T-helper 1 cell treated with Interleukin-12 subunit alpha and Interleukin-12 subunit beta and Interleukin-4 antibody, amounts not matched to agents 30 μg/mL and 1 μg/mL, for 36 hours (primary cell): ENCODE measurements at regions not wholly inside any gene's neighbourhood (a gene's known extent, or its start where the extent isn't known, plus 50 kb on each side); places are given as distances from the start of the nearest gene placed in this dataset.

ENCODE experiments used
- H3K27ac Mint-ChIP-seq: one replicate; pipeline ENCODE4 v1.8.0; 2021; ENCODE audit warnings: mild to moderate bottlenecking, mixed read lengths
- H3K27me3 Mint-ChIP-seq: one replicate; pipeline ENCODE4 v1.8.0; 2021; ENCODE audit warnings: low read depth, mixed read lengths
- H3K36me3 Mint-ChIP-seq: one replicate; pipeline ENCODE4 v1.8.0; 2021; ENCODE audit warnings: low read depth, mixed read lengths
- H3K4me1 Mint-ChIP-seq: one replicate; pipeline ENCODE4 v1.8.0; 2021; ENCODE audit warnings: low read depth, mixed read lengths
- H3K4me3 Mint-ChIP-seq: one replicate; pipeline ENCODE4 v1.8.0; 2021; ENCODE audit warnings: mild to moderate bottlenecking, moderate library complexity, mixed read lengths
- H3K9me3 Mint-ChIP-seq: one replicate; pipeline ENCODE4 v1.8.0; 2021; ENCODE audit warnings: mixed read lengths

GRCh38 chr3:107881509-107881908, 209.3 kb downstream of the CD47 start:
- H3K4me1 Mint-ChIP-seq, result no peaks in the 10 kb centered on the region
- no peak overlapping the region for H3K27ac Mint-ChIP-seq
- H3K27me3 Mint-ChIP-seq, result no peaks in the 10 kb centered on the region
- H3K9me3 Mint-ChIP-seq, result no peaks in the 10 kb centered on the region
- no peaks in the 10 kb centered on the region for H3K36me3 Mint-ChIP-seq
- H3K4me3 Mint-ChIP-seq, result no peak overlapping the region

GRCh38 chr3:107880702-107881101, 210.1 kb downstream of the CD47 start:
- no peaks in the 10 kb centered on the region for H3K36me3 Mint-ChIP-seq
- no peak overlapping the region for H3K27ac Mint-ChIP-seq
- H3K27me3 Mint-ChIP-seq, result no peaks in the 10 kb centered on the region
- H3K9me3 Mint-ChIP-seq, result no peaks in the 10 kb centered on the region
- H3K4me3 Mint-ChIP-seq, result no peak overlapping the region
- no peaks in the 10 kb centered on the region for H3K4me1 Mint-ChIP-seq

- Mint-ChIP-seq H3K9me3 (no peaks in the 10 kb centered on the region), H3K4me1 (no peaks in the 10 kb centered on the region), H3K4me3 (no peak overlapping the region), H3K27ac (no peak overlapping the region), H3K36me3 (no peaks in the 10 kb centered on the region), H3K27me3 (no peaks in the 10 kb centered on the region)
These were observed 212.9 kb downstream of the CD47 start for GRCh38 chr3:107877936-107878335.

- no peaks in the 10 kb centered on the region for H3K36me3 Mint-ChIP-seq
- no peak overlapping the region for H3K4me3 Mint-ChIP-seq
- no peaks in the 10 kb centered on the region for H3K27me3 Mint-ChIP-seq
- no peaks in the 10 kb centered on the region for H3K4me1 Mint-ChIP-seq
- H3K9me3 Mint-ChIP-seq, result peaks cover 3% of the 10 kb centered on the region
- H3K27ac Mint-ChIP-seq, result no peak overlapping the region
These were observed 219.7 kb downstream of the CD47 start for GRCh38 chr3:107870943-107871638.

- no peak overlapping the region for H3K27ac Mint-ChIP-seq
- H3K9me3 Mint-ChIP-seq, result peaks cover 3% of the 10 kb centered on the region
- H3K27me3 Mint-ChIP-seq, result peaks cover 3% of the 10 kb centered on the region
- no peaks in the 10 kb centered on the region for H3K36me3 Mint-ChIP-seq
- no peak overlapping the region for H3K4me3 Mint-ChIP-seq
- H3K4me1 Mint-ChIP-seq, result no peaks in the 10 kb centered on the region
These were observed 220.7 kb downstream of the CD47 start for GRCh38 chr3:107870096-107870495.

DNA sequence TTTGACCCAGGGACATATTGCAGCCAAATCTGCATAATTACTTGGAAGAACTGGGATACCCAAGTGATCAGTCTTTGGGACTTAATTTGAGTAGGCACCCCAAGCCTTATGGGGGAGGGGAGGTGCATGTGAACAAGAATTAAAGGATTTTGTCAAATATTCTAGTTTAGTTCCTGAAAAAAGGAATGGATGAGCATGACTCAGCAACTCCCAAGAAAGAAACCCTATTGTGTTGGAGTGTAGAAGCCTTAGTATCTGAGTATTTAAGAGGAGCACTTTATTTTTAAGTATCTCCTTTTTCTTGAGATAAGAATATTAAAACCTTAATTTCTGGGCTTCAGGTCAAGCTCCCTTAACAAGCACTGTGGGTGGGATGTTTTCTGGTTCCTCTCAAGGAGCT, 222.4 kb downstream of the CD47 start:
- no peaks in the 10 kb centered on the region for H3K36me3 Mint-ChIP-seq
- no peaks in the 10 kb centered on the region for H3K4me1 Mint-ChIP-seq
- H3K9me3 Mint-ChIP-seq, result peaks cover 3% of the 10 kb centered on the region
- H3K27ac Mint-ChIP-seq, result no peak overlapping the region
- H3K27me3 Mint-ChIP-seq, result peaks cover 6% of the 10 kb centered on the region
- H3K4me3 Mint-ChIP-seq, result no peak overlapping the region

DNA sequence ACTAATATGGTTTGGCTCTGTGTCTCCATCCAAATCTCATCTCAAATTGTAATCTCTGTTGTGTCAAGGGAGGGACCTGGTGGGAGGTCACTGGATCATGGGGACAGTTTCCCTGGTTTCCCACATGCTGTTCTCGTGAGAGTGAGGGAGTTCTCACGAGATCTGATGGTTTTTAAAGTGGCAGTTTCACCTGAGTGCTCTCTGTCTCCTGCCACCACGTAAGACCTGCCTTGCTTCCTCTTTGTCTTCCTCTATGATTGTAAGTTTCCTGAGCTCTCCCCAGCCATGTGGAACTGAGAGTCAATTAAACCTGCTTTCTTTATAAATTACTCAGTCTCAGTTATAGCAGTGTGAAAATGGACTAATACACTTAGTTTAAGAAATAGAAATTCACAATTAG, 228.9 kb downstream of the CD47 start:
- no peaks in the 10 kb centered on the region for H3K9me3 Mint-ChIP-seq
- no peak overlapping the region for H3K27ac Mint-ChIP-seq
- no peaks in the 10 kb centered on the region for H3K36me3 Mint-ChIP-seq
- peaks cover 11% of the 10 kb centered on the region for H3K27me3 Mint-ChIP-seq
- no peaks in the 10 kb centered on the region for H3K4me1 Mint-ChIP-seq
- H3K4me3 Mint-ChIP-seq, result no peak overlapping the region

- Mint-ChIP-seq H3K27me3 (peaks cover 11% of the 10 kb centered on the region), H3K4me1 (no peaks in the 10 kb centered on the region), H3K4me3 (no peak overlapping the region), H3K9me3 (no peaks in the 10 kb centered on the region), H3K27ac (no peak overlapping the region), H3K36me3 (no peaks in the 10 kb centered on the region)
These were observed 229.4 kb downstream of the CD47 start for GRCh38 chr3:107861422-107861821.
